H1 (cell line): ENCODE measurements at regions not wholly inside any gene's neighbourhood (a gene's known extent, or its start where the extent isn't known, plus 50 kb on each side); places are given as distances from the start of the nearest gene placed in this dataset.

Source experiments
- CTCF ChIA-PET: fragments of 300-600 bp; sonication (Branson Sonifier 250); formaldehyde crosslinking; loops from one replicate; lab custom pipeline; 2021; ENCODE audit not compliant: partially characterized antibody; lab: Charles Lee
- POLR2A ChIA-PET: fragments of 300-600 bp; sonication (Branson Sonifier 250); formaldehyde crosslinking; loops from one replicate; lab custom pipeline; 2021; ENCODE audit warnings: inconsistent platforms; ENCODE audit not compliant: partially characterized antibody; lab: Charles Lee
- DNase-seq, 2 experiments: peaks; one replicate each; pipeline versions ENCODE4 v3.0.0 to v3.0.0-alpha.2; 2010 to 2022; ENCODE audit warnings: low spot score in 2 of 2, low read depth in 1 of 2, mixed read lengths in 1 of 2
- FAIRE-seq: peaks from 2 replicates; lab custom pipeline; 2011; peaks lifted over from hg19 to GRCh38; lab: Jason Lieb, UNC
- H2AFZ ChIP-seq: 2 replicates; pipeline ENCODE4 v1.8.1; 2012; ENCODE audit warnings: low read length, inconsistent platforms
- H2AK5ac ChIP-seq: 2 replicates; pipeline ENCODE4 v1.6.1; 2013; ENCODE audit warnings: low read depth, low read length
- H2BK120ac ChIP-seq: replicated peaks from 2 replicates; pipeline ENCODE3; 2013; ENCODE audit warnings: low read depth, low read length, inconsistent platforms
- H2BK12ac ChIP-seq: 2 replicates; pipeline ENCODE4 v1.6.1; 2013; ENCODE audit warnings: low read depth, low read length
- H2BK15ac ChIP-seq: 2 replicates; pipeline ENCODE4 v1.6.1; 2013; ENCODE audit warnings: low read length
- H2BK20ac ChIP-seq: 2 replicates; pipeline ENCODE4 v1.6.1; 2013; ENCODE audit warnings: low read length
- H2BK5ac ChIP-seq: 2 replicates; pipeline ENCODE4 v1.6.1; 2013; ENCODE audit warnings: low read depth, low read length
- H3K14ac ChIP-seq: 2 replicates; pipeline ENCODE4 v1.6.1; 2013; ENCODE audit warnings: inconsistent platforms; ENCODE audit not compliant: insufficient read length
- H3K18ac ChIP-seq: 2 replicates; pipeline ENCODE4 v1.6.1; 2013; ENCODE audit warnings: low read length; ENCODE audit errors: extremely low read depth
- H3K23ac ChIP-seq: 2 replicates; pipeline ENCODE4 v1.6.1; 2013; ENCODE audit warnings: inconsistent platforms; ENCODE audit not compliant: insufficient read length
- H3K23me2 ChIP-seq: 2 replicates; pipeline ENCODE4 v1.6.1; 2013; ENCODE audit warnings: low read depth, low read length
- H3K27ac ChIP-seq: 2 replicates; pipeline ENCODE4 v1.6.1; 2011; ENCODE audit warnings: low read depth, low read length, inconsistent platforms
- H3K27me3 ChIP-seq, 4 experiments: replicated peaks in 1 of 4; 1 replicate in 1 of 4; 2 replicates in 3 of 4; pipeline versions ENCODE4 v1.6.1 to v1.8.1; 2011 to 2013; ENCODE audit warnings: low read length in 3 of 4, mild to moderate bottlenecking in 3 of 4, inconsistent platforms in 2 of 4, mixed read lengths in 2 of 4, moderate library complexity in 1 of 4; ENCODE audit not compliant: control insufficient read depth in 3 of 4, insufficient read depth in 3 of 4; ENCODE audit errors: extremely low read depth in 1 of 4
- H3K36me3 ChIP-seq, 4 experiments: 2 replicates each; pipeline versions ENCODE4 v1.6.1 to v1.8.1; 2011 to 2013; ENCODE audit warnings: mild to moderate bottlenecking in 4 of 4, low read length in 3 of 4, moderate library complexity in 2 of 4, control low read depth in 1 of 4, inconsistent platforms in 1 of 4; ENCODE audit not compliant: insufficient read depth in 4 of 4, control insufficient read depth in 2 of 4
- H3K4ac ChIP-seq: replicated peaks from 2 replicates; pipeline ENCODE3; 2013; ENCODE audit warnings: low read length, low read depth, mixed read lengths, inconsistent platforms; ENCODE audit not compliant: insufficient read length
- H3K4me1 ChIP-seq, 4 experiments: replicated peaks in 1 of 4; 1 replicate in 1 of 4; 2 replicates in 3 of 4; pipeline versions ENCODE4 v1.6.1 to v1.8.1; 2011 to 2013; ENCODE audit warnings: low read length in 3 of 4, inconsistent platforms in 2 of 4, mixed read lengths in 1 of 4; ENCODE audit not compliant: insufficient read depth in 4 of 4, control insufficient read depth in 3 of 4
- H3K4me2 ChIP-seq, 2 experiments: 2 replicates each; pipeline versions ENCODE4 v1.6.1 to v1.8.1; 2011 to 2013; ENCODE audit warnings: low read depth in 2 of 2, low read length in 2 of 2, control low read depth in 1 of 2, inconsistent platforms in 1 of 2, mild to moderate bottlenecking in 1 of 2; ENCODE audit not compliant: insufficient read depth in 1 of 2
- H3K4me3 ChIP-seq, 4 experiments: fragments of 200-600, 300-600 bp in 1 of 4; sonication (generic), shearing (Covaris generic), sonication (Bioruptor Twin) in 1 of 4; 2 replicates each; pipeline versions ENCODE4 v1.5.1 to v1.8.1; 2011 to 2016; ENCODE audit warnings: low read length in 4 of 4, low read depth in 3 of 4, control low read depth in 2 of 4, inconsistent platforms in 2 of 4, mild to moderate bottlenecking in 2 of 4, mixed read lengths in 1 of 4, moderate library complexity in 1 of 4; ENCODE audit not compliant: insufficient read depth in 2 of 4; ENCODE audit errors: extremely low read depth in 1 of 4
- H3K56ac ChIP-seq: replicated peaks from 2 replicates; pipeline ENCODE3; 2013; ENCODE audit warnings: low read depth, mild to moderate bottlenecking, mixed read lengths, low read length, inconsistent platforms; ENCODE audit not compliant: insufficient read length
- H3K79me1 ChIP-seq: 2 replicates; pipeline ENCODE4 v1.6.1; 2013; ENCODE audit warnings: low read depth, low read length, control low read depth
- H3K79me2 ChIP-seq, 2 experiments: 2 replicates each; pipeline versions ENCODE4 v1.6.1 to v1.8.1; 2012 to 2013; ENCODE audit warnings: low read length in 2 of 2, mild to moderate bottlenecking in 2 of 2, inconsistent platforms in 1 of 2; ENCODE audit not compliant: insufficient read depth in 2 of 2, control insufficient read depth in 1 of 2
- H3K9ac ChIP-seq, 4 experiments: replicated peaks in 1 of 4; 1 replicate in 1 of 4; 2 replicates in 3 of 4; pipeline versions ENCODE4 v1.6.1 to v1.8.1; 2011 to 2013; ENCODE audit warnings: low read depth in 3 of 4, low read length in 3 of 4, control low read depth in 2 of 4, mild to moderate bottlenecking in 2 of 4, moderate library complexity in 2 of 4, inconsistent platforms in 1 of 4; ENCODE audit errors: extremely low read depth in 1 of 4
- H3K9me3 ChIP-seq, 2 experiments: 2 replicates each; pipeline versions ENCODE4 v1.6.1 to v1.8.1; 2012 to 2013; ENCODE audit warnings: mild to moderate bottlenecking in 2 of 2, moderate library complexity in 2 of 2, control low read depth in 1 of 2, inconsistent platforms in 1 of 2, low read depth in 1 of 2, low read length in 1 of 2, mixed read lengths in 1 of 2; ENCODE audit not compliant: insufficient read depth in 2 of 2
- H4K20me1 ChIP-seq, 2 experiments: replicated peaks in 1 of 2; 2 replicates each; pipeline versions ENCODE3 to v1.8.1; 2011 to 2013; ENCODE audit warnings: inconsistent platforms in 2 of 2, low read length in 2 of 2, mild to moderate bottlenecking in 1 of 2; ENCODE audit not compliant: insufficient read depth in 2 of 2, control insufficient read depth in 1 of 2
- H4K5ac ChIP-seq: 2 replicates; pipeline ENCODE4 v1.6.1; 2013; ENCODE audit warnings: low read length, low read depth, mixed read lengths, inconsistent platforms; ENCODE audit not compliant: insufficient read length
- H4K8ac ChIP-seq: 2 replicates; pipeline ENCODE4 v1.8.0; 2013; ENCODE audit warnings: mild to moderate bottlenecking, moderate library complexity, low read length, inconsistent platforms; ENCODE audit not compliant: insufficient read depth; ENCODE audit errors: extremely low read depth
- H4K91ac ChIP-seq: replicated peaks from 2 replicates; pipeline ENCODE3; 2013; ENCODE audit warnings: low read length, mixed read lengths, inconsistent platforms; ENCODE audit not compliant: insufficient read length
- SIX5 ChIP-seq: IDR thresholded peaks from 2 replicates; pipeline ENCODE4 v1.6.1; 2011; ENCODE audit warnings: mild to moderate bottlenecking, low read depth, low read length
- TAF1 ChIP-seq: IDR thresholded peaks from 2 replicates; pipeline ENCODE4 v1.6.1; 2011; ENCODE audit warnings: mild to moderate bottlenecking, low read depth, low read length
- WGBS, 2 experiments: shearing (Covaris generic) in 1 of 2; methylation state at CpG; one replicate each; pipeline versions ENCODE4 v1.1.6 to v1.1.7; 2013 to 2015; ENCODE audit warnings: low lambda C conversion rate in 2 of 2, mixed read lengths in 2 of 2, inconsistent platforms in 1 of 2, low coverage in 1 of 2, missing lambda C conversion rate in 1 of 2; ENCODE audit not compliant: insufficient replicate concordance in 2 of 2, insufficient coverage in 1 of 2, insufficient read length in 1 of 2; ENCODE audit errors: extremely low coverage in 1 of 2, missing lambda C conversion rate in 1 of 2; 5-methylcytosine and 5-hydroxymethylcytosine counted together

GRCh38 chr20:1842281-1842680, 52.9 kb upstream of the SIRPA start:
- Histone ChIP-seq H3K4me1 (peaks cover 0 to 9% (median 3%) of the 10 kb centered on the region in 4 experiments; a peak in 4 of 7 replicates), H3K23ac (no peak overlapping the region), H3K4me3 (no peak overlapping the region), H3K79me2 (no peaks in the 10 kb centered on the region), H4K8ac (no peak overlapping the region), H3K18ac (no peak overlapping the region), H2BK15ac (no peak overlapping the region), H3K4ac (no peak overlapping the region), H3K56ac (no peak overlapping the region), H3K9ac (no peak overlapping the region), H3K4me2 (no peak overlapping the region), H3K27me3 (no peaks in the 10 kb centered on the region; a peak in 2 of 7 replicates), H3K36me3 (no peaks in the 10 kb centered on the region), H4K20me1 (no peaks in the 10 kb centered on the region), H4K91ac (no peak overlapping the region), H2BK12ac (no peak overlapping the region), H3K79me1 (no peaks in the 10 kb centered on the region), H2BK5ac (no peak overlapping the region), H3K27ac (no peak overlapping the region), H4K5ac (no peak overlapping the region), H2BK120ac (no peak overlapping the region), H2AK5ac (no peak overlapping the region), H3K9me3 (no peaks in the 10 kb centered on the region), H3K23me2 (no peaks in the 10 kb centered on the region; the same call in 1 of the 2 replicates), H2BK20ac (no peak overlapping the region), H3K14ac (no peak overlapping the region), H2AFZ (no peak overlapping the region)
- ChIA-PET CTCF (interaction anchor here (1.6 kb wide), 1 partner anchor 339 kb away, joined by 3 read pairs; no protein-coding TSS in a partner anchor), POLR2A (interaction anchor here (0.5 kb wide), 1 partner anchor 11 kb away, joined by 3 read pairs; no protein-coding TSS in a partner anchor)
- DNase-seq (no peak), FAIRE-seq (no peak)
- TF ChIP-seq TAF1 (no peak), SIX5 (no peak)
- WGBS, 2 experiments = 90% methylated on average over 7 of the region's 7 CpGs; no CpG with 5 or more reads in 1 of the 2 experiments
